ENCODE measurements at regions not wholly inside any gene's neighbourhood (a gene's known extent, or its start where the extent isn't known, plus 50 kb on each side); places are given as distances from the start of the nearest gene placed in this dataset.
"Not testable (repeated sequence)": the region's sequence is repeated elsewhere in the genome, so short reads cannot be mapped to it uniquely, and the experiment has no call there.

DNA sequence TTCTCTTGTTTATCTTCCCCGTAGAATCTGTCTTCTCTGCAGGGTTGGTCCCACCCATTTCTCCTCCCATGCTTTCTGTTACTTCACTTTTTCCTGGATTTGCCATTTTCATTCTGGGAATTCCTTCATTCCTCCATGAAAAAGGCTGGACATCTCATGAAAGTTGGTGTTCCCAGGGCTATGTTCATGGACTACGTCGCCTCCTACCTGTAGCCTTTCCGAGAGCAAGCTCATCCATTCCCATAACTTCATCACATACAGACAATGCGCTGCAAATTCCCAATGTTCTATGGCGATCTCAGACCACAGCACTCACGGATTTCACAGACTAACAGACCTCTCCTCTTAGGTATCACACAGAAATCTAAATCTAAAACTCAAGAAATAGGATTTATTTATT lies 217.1 kb downstream of the EXOC5 start:
- DNase-seq (ENCODE audit: low read depth): no peak
- TF ChIP-seq, protein P1, sequence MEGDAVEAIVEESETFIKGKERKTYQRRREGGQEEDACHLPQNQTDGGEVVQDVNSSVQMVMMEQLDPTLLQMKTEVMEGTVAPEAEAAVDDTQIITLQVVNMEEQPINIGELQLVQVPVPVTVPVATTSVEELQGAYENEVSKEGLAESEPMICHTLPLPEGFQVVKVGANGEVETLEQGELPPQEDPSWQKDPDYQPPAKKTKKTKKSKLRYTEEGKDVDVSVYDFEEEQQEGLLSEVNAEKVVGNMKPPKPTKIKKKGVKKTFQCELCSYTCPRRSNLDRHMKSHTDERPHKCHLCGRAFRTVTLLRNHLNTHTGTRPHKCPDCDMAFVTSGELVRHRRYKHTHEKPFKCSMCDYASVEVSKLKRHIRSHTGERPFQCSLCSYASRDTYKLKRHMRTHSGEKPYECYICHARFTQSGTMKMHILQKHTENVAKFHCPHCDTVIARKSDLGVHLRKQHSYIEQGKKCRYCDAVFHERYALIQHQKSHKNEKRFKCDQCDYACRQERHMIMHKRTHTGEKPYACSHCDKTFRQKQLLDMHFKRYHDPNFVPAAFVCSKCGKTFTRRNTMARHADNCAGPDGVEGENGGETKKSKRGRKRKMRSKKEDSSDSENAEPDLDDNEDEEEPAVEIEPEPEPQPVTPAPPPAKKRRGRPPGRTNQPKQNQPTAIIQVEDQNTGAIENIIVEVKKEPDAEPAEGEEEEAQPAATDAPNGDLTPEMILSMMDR (IDR thresholded peaks at IDR 0.05; ENCODE audit: low read depth, low read length, missing control alignments): no peak
- H3K4me3 ChIP-seq (ENCODE audit: low read depth, low read length): no peak overlapping the region
- in situ Hi-C loops (cut with HindIII; ENCODE audit: low sequenced_read_pairs): no loop called here

DNA sequence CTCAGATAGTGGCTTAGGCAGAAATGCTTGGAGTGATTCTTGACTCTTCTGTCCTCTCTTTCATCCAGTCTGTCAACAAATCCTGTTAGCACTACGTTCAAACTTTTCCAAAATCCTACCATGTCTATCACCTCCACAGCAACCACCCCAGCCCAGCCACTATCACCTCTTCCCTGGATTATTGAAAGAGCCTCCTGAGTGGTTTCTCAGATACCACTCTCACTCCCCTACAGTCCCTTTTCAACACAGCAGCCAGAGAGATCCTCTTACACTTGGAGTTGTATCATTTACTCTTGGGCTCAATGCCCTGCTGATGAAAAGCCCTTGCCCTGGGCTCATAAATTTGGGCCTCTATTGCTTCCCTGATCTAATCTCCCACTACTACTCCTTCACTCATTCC lies 218.9 kb downstream of the EXOC5 start:
- no peak for DNase-seq (ENCODE audit: low read depth)
- TF ChIP-seq, protein P1 (IDR thresholded peaks at IDR 0.05; ENCODE audit: low read depth, low read length, missing control alignments): no peak
- in situ Hi-C loops (cut with HindIII; ENCODE audit: low sequenced_read_pairs): no loop called here
- H3K4me3 ChIP-seq (ENCODE audit: low read depth, low read length): no peak overlapping the region

DNA sequence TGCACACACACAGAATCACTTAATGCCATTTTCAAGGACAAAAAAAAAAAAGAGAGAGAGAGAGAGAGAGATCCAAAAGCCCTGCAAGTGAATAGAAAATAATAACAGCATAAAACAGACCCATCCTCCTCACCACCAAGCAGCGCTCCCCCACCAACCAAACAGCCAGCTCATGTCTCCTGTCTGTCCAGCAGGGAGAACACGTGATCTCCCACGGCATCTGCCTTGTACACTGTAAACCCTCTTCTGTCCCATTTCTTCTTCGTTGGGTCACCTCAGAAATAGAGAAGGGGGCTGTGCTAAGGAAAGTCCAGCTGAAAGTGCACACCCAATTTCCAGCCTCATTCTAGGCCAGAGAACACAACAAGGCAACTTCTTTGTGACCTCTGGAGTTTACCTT lies 222.5 kb downstream of the EXOC5 start:
- no peak for DNase-seq (ENCODE audit: low read depth)
- TF ChIP-seq, protein P1 (IDR thresholded peaks at IDR 0.05; ENCODE audit: low read depth, low read length, missing control alignments): no peak
- in situ Hi-C loops (cut with HindIII; ENCODE audit: low sequenced_read_pairs): no loop called here
- H3K4me3 ChIP-seq (ENCODE audit: low read depth, low read length): no peak overlapping the region

DNA sequence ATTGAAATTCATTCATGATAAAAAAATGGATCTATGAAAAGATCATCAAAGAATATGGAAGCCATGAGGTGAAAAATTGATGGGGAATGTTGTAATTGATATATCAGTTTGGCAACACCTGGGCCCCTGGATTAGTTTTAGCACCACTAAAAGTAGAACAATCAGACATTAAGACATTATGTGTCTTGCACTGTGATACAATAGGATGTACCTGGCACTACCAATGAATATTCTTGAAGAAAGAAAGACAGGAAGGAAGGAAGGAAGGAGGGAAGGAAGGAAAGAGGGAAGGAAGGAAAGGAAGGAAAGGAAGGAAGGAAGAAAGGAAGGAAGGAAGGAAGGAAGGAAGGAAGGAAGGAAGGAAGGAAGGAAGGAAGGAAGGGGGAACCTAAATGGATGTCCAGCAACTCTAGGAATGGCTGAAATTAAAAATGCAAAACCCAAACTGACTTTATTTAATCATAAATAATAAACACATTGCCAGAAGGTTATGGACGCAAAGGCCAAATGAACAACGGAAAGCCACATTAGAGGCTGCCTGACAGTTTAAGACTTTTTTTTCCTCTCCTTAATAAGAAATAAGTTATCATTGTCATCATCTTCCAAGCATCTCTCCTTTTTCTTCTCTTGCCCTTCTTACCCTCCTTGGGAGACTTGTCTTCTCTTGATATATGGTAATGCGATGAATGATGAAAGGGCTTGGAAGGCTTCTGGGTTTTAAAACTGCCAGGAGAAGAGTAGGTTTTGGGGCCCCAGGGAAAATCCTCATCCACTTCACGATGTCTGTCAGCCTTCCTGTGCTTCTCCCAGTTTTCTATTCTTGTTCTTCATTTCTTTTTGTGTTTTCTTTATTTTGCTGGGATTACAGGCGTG lies 224.4 kb downstream of the EXOC5 start:
- DNase-seq (ENCODE audit: low read depth); H3K4me3 ChIP-seq (ENCODE audit: low read depth, low read length); in situ Hi-C loops (cut with HindIII; ENCODE audit: low sequenced_read_pairs): not testable (repeated sequence)

DNA sequence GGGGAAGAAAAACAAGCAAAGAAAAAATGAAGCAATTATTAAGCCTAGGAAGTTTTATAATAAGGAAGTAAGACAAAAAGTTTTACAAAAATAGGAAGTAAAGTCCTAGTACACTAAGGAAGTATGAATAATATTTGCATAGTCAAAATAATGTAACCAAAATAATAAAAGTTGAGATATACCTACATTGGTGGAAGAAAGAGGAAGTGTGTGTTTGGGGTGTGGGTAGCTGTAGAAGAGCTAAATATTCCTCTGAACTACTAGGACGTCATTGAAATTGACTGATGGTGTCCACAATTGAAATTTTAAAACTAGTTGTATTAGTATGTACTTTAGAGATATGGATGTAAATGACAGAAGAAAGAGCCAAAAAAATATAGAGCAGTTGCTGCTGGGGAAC lies 228.4 kb upstream of the OTX2 start:
- TF ChIP-seq, protein P1 (IDR thresholded peaks at IDR 0.05; ENCODE audit: low read depth, low read length, missing control alignments): no peak
- in situ Hi-C loops (cut with HindIII; ENCODE audit: low sequenced_read_pairs): no loop called here
- DNase-seq (ENCODE audit: low read depth): no peak
- no peak overlapping the region for H3K4me3 ChIP-seq (ENCODE audit: low read depth, low read length)

DNA sequence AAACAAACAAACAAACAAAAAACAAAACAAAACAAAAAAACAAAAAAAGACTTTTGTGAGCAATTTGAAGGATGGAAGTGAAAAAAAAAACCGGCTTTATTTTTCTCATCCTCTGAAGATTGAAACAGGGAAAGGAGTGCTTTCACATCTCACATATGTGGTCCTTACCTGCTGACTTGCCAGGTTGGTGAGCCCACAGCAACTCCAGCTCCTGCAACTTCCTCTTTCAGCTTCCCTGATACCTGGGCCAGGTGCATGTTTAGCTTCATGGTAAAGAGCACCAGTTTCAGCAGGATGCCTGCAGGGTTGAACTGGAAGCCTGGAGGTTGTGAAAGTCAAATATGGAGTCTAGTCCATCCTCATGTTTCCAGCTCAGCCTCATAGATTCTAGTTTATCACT lies 221.2 kb upstream of the OTX2 start:
- in situ Hi-C loops (cut with HindIII; ENCODE audit: low sequenced_read_pairs): no loop called here
- DNase-seq (ENCODE audit: low read depth): no peak
- no peak overlapping the region for H3K4me3 ChIP-seq (ENCODE audit: low read depth, low read length)
- TF ChIP-seq, protein P1 (IDR thresholded peaks at IDR 0.05; ENCODE audit: low read depth, low read length, missing control alignments): no peak

DNA sequence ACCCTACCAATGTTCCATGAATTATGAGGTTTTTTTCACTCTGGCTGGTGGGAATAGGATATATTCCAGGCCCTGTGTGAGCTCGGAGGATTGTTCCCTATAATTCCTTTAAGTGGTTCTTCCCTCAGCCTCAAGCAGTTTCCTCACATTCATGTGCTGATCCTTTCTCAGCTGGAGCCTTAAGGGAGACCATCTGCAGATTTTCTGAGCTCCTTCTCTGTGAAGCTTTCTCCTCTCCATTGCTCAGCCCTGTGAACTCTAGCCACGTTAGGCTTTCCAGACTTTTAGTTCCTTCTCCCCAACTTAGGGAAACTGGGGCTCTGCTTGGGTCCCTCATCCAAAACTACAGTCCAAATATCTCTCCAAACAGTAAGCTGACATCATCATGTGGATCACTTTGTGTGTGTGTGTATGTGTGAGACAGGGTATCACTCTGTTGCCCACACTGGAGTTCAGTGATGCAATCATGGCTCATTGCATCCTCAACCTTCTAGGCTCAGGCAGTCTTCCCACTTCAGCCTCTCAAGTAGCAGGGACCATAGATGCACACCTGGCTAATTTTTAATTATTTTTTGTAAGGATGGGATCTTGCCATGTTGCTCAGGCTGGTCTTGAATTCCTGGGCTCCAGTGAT lies 219.5 kb upstream of the OTX2 start:
- in situ Hi-C loops (cut with HindIII; ENCODE audit: low sequenced_read_pairs): no loop called here
- TF ChIP-seq, protein P1 (IDR thresholded peaks at IDR 0.05; ENCODE audit: low read depth, low read length, missing control alignments): no peak
- no peak overlapping the region for H3K4me3 ChIP-seq (ENCODE audit: low read depth, low read length)
- no peak for DNase-seq (ENCODE audit: low read depth)
